ENCODE measurements at regions not wholly inside any gene's neighbourhood (a gene's known extent, or its start where the extent isn't known, plus 50 kb on each side); places are given as distances from the start of the nearest gene placed in this dataset.

DNA sequence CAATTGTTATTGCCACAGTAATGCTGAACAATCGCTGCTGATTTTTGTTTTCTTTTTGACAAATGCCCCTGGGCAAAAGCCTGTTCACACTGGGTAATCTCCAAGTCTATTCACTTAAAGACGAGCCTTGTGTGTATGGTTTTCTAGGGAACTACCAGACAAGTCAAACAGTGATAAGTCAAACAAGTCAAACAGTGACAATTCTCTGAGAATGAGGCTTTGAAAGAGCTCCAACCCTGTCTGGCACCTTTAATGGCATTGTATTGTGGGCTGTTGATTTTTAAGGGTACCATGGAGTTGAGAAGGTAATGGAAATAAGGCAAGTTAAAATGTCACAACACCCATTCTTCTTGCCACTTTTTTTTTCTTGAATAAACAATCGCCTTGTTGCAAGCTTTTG, 59.4 kb upstream of the TMC3 start:
- no peak overlapping the region for H3K9ac ChIP-seq (ENCODE audit: extremely low read depth, insufficient read length, low read length)
- no peak overlapping the region for H2BK15ac ChIP-seq (ENCODE audit: low read depth, low read length)
- no peak overlapping the region for H3K18ac ChIP-seq (ENCODE audit: insufficient read length, low read depth, low read length)
- H3K23me2 ChIP-seq (ENCODE audit: insufficient read length, low read depth, low read length, poor library complexity, severe bottlenecking): no peaks in the 10 kb centered on the region
- H3K4me2 ChIP-seq (ENCODE audit: insufficient read depth, insufficient read length, low read length): no peak overlapping the region
- H3K27ac ChIP-seq (ENCODE audit: insufficient read length, low read depth, low read length): no peak overlapping the region
- H2AFZ ChIP-seq (ENCODE audit: low read length): no peak overlapping the region
- H4K8ac ChIP-seq (replicated peaks; ENCODE audit: insufficient read length, low read depth, low read length): no peak overlapping the region
- no peak overlapping the region for H4K5ac ChIP-seq (ENCODE audit: insufficient read length, low read depth, low read length)
- H3K27me3 Mint-ChIP-seq (ENCODE audit: low read depth): no peaks in the 10 kb centered on the region; the same call in 1 of the 2 replicates
- H3K4me1 ChIP-seq (ENCODE audit: insufficient read depth, low read length): no peaks in the 10 kb centered on the region
- H3K14ac ChIP-seq (ENCODE audit: insufficient read depth, low read length): no peak overlapping the region
- no peak overlapping the region for H3K4me3 Mint-ChIP-seq
- H3K27ac Mint-ChIP-seq: no peak overlapping the region
- no CpG with 5 or more reads among the region's 3 CpGs for WGBS (ENCODE audit: extremely low coverage, insufficient read length, low lambda C conversion rate)
- no peaks in the 10 kb centered on the region for H3K27me3 ChIP-seq (ENCODE audit: insufficient read depth, low read length)
- H3K4me1 Mint-ChIP-seq: peaks cover 0 to 7% of the 10 kb centered on the region in 2 experiments; a peak in 2 of 4 replicates
- no peak overlapping the region for H3K4ac ChIP-seq (ENCODE audit: low read depth, low read length)
- H2BK12ac ChIP-seq (ENCODE audit: insufficient read length, low read depth, low read length): no peak overlapping the region
- no peak overlapping the region for H4K91ac ChIP-seq (ENCODE audit: insufficient read length, low read depth, low read length)
- no peak overlapping the region for H2BK20ac ChIP-seq (ENCODE audit: low read depth, low read length, poor library complexity, severe bottlenecking)
- H3K79me2 ChIP-seq (ENCODE audit: insufficient read depth, low read length): no peaks in the 10 kb centered on the region
- no peaks in the 10 kb centered on the region for H4K20me1 ChIP-seq (ENCODE audit: control insufficient read depth, insufficient read depth, insufficient read length)
- H3T11ph ChIP-seq (ENCODE audit: low read length): no peak overlapping the region
- TF ChIP-seq, protein P1, sequence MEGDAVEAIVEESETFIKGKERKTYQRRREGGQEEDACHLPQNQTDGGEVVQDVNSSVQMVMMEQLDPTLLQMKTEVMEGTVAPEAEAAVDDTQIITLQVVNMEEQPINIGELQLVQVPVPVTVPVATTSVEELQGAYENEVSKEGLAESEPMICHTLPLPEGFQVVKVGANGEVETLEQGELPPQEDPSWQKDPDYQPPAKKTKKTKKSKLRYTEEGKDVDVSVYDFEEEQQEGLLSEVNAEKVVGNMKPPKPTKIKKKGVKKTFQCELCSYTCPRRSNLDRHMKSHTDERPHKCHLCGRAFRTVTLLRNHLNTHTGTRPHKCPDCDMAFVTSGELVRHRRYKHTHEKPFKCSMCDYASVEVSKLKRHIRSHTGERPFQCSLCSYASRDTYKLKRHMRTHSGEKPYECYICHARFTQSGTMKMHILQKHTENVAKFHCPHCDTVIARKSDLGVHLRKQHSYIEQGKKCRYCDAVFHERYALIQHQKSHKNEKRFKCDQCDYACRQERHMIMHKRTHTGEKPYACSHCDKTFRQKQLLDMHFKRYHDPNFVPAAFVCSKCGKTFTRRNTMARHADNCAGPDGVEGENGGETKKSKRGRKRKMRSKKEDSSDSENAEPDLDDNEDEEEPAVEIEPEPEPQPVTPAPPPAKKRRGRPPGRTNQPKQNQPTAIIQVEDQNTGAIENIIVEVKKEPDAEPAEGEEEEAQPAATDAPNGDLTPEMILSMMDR (conservative IDR thresholded peaks at IDR 0.05): no peak
- no peak overlapping the region for H2AK5ac ChIP-seq (ENCODE audit: insufficient read length, low read length)
- DNase-seq: no peak
- 0 out of 5 replicates have a peak, but pooled peaks cover 0 to 2% of the 10 kb centered on the region in 2 experiments for H3K9me3 Mint-ChIP-seq
- H2BK5ac ChIP-seq (ENCODE audit: insufficient read length, low read length): no peak overlapping the region
- no peak overlapping the region for H3K56ac ChIP-seq (ENCODE audit: insufficient read length, low read depth, low read length)
- H3K36me3 Mint-ChIP-seq (ENCODE audit: insufficient read depth in 1 of 3, low read depth in 3 of 3): no peaks in the 10 kb centered on the region; a peak in 1 of 7 replicates
- H3K9me3 ChIP-seq (ENCODE audit: control insufficient read depth, low read depth, low read length): no peaks in the 10 kb centered on the region
- H3K79me1 ChIP-seq (ENCODE audit: insufficient read depth, low read depth, low read length, poor library complexity, severe bottlenecking): no peaks in the 10 kb centered on the region
- H3K23ac ChIP-seq (ENCODE audit: insufficient read length, low read depth, low read length): no peak overlapping the region
- H2BK120ac ChIP-seq (ENCODE audit: low read depth, low read length, poor library complexity, severe bottlenecking): no peak overlapping the region

All from H9 (cell line).